ENCODE measurements at regions not wholly inside any gene's neighbourhood (a gene's known extent, or its start where the extent isn't known, plus 50 kb on each side); places are given as distances from the start of the nearest gene placed in this dataset.

- TF ChIP-seq CTCF (IDR thresholded peaks at IDR 0.05; ENCODE audit: insufficient read depth, low read length, poor library complexity, severe bottlenecking) (no peak), EZH2phosphoT487 (conservative IDR thresholded peaks at IDR 0.05; ENCODE audit: low read length) (no peak)
Measured at GRCh38 chr1:239675735-239676134, 289.4 kb downstream of the CHRM3 start.
